Tibial artery (tissue), 4 donors: ENCODE measurements at regions not wholly inside any gene's neighbourhood (a gene's known extent, or its start where the extent isn't known, plus 50 kb on each side); places are given as distances from the start of the nearest gene placed in this dataset.

ENCODE experiments used
- DNase-seq, 2 donors: peaks; one replicate each; pipeline ENCODE4 v3.0.0-alpha.2; 2019
- H3K27ac ChIP-seq, 2 donors: fragments of 200-600 bp; sonication (generic) in 1 of 2; 1 replicate in 1 of 2; 2 replicates in 1 of 2; pipeline ENCODE4 v1.5.1; 2018 to 2019; ENCODE audit warnings: mild to moderate bottlenecking in 1 of 2
- H3K27me3 ChIP-seq, 2 donors: fragments of 200-600 bp; sonication (generic) in 1 of 2; one replicate each; pipeline versions ENCODE4 v1.5.1 to v1.6.0; 2016 to 2019
- H3K36me3 ChIP-seq, 3 donors: fragments of 200-600 bp; sonication (generic) in 2 of 3; one replicate each; pipeline ENCODE4 v1.5.1; 2016 to 2019; ENCODE audit warnings: mild to moderate bottlenecking in 2 of 3
- H3K4me1 ChIP-seq, 4 donors: fragments of 200-600 bp; sonication (generic) in 2 of 4; 1 replicate in 3 of 4; 2 replicates in 1 of 4; pipeline ENCODE4 v1.5.1; 2016 to 2019
- H3K4me3 ChIP-seq, 2 donors: fragments of 200-600 bp; sonication (generic) in 1 of 2; 1 replicate in 1 of 2; 2 replicates in 1 of 2; pipeline ENCODE4 v1.5.1; 2018 to 2019; ENCODE audit warnings: mild to moderate bottlenecking in 2 of 2
- H3K9me3 ChIP-seq, 3 donors: fragments of 200-600 bp; sonication (generic) in 1 of 3; one replicate each; pipeline ENCODE4 v1.5.1; 2016 to 2019
- CTCF ChIP-seq, 2 experiments: fragments of 200-600 bp in 1 of 2; fragments of 450-650 bp in 1 of 2; IDR thresholded peaks; one replicate each; pipeline ENCODE4 v1.5.1; 2017 to 2019; ENCODE audit warnings: antibody characterized with exemption in 2 of 2, mild to moderate bottlenecking in 1 of 2, moderate library complexity in 1 of 2
- intact Hi-C: fragments of 100-400 bp; cut with DNase I; formaldehyde crosslinking; loops from one replicate; pipeline ENCODE4 v1.15.0; 2023; ENCODE audit warnings: low total_unique reads

- Histone ChIP-seq H3K27me3 (no peaks in the 10 kb centered on the region), H3K9me3 (peaks cover 0 to 3% (median 0%) of the 10 kb centered on the region in 3 donors), H3K27ac (no peak overlapping the region), H3K4me1 (no peaks in the 10 kb centered on the region), H3K4me3 (no peak overlapping the region), H3K36me3 (no peaks in the 10 kb centered on the region)
- DNase-seq = no peak
- intact Hi-C loops = no loop called here
- no peak for TF ChIP-seq CTCF (IDR thresholded peaks at IDR 0.05)
These were observed 1714.4 kb upstream of the SEL1L start for GRCh38 chr14:83247924-83248639.

- Histone ChIP-seq H3K27me3 (no peaks in the 10 kb centered on the region), H3K4me1 (no peaks in the 10 kb centered on the region), H3K27ac (no peak overlapping the region), H3K4me3 (no peak overlapping the region), H3K36me3 (no peaks in the 10 kb centered on the region), H3K9me3 (no peaks in the 10 kb centered on the region)
- DNase-seq = no peak
- TF ChIP-seq CTCF (IDR thresholded peaks at IDR 0.05) = no peak
- intact Hi-C loops = no loop called here
These were observed 1717.7 kb upstream of the SEL1L start for GRCh38 chr14:83251402-83251801.

GRCh38 chr14:83253870-83254269, 1720.2 kb upstream of the SEL1L start:
- no peak overlapping the region for H3K4me3 ChIP-seq
- intact Hi-C loops = no loop called here
- no peaks in the 10 kb centered on the region for H3K36me3 ChIP-seq
- TF ChIP-seq CTCF (IDR thresholded peaks at IDR 0.05) = no peak
- no peaks in the 10 kb centered on the region for H3K27me3 ChIP-seq
- no peaks in the 10 kb centered on the region for H3K4me1 ChIP-seq
- H3K9me3 ChIP-seq = no peaks in the 10 kb centered on the region
- no peak overlapping the region for H3K27ac ChIP-seq
- no peak for DNase-seq

GRCh38 chr14:83255015-83255726, 1721.5 kb upstream of the SEL1L start:
- no peak for DNase-seq
- Histone ChIP-seq H3K9me3 (no peaks in the 10 kb centered on the region), H3K36me3 (no peaks in the 10 kb centered on the region), H3K27me3 (no peaks in the 10 kb centered on the region), H3K4me1 (no peaks in the 10 kb centered on the region), H3K4me3 (no peak overlapping the region), H3K27ac (no peak overlapping the region)
- intact Hi-C loops = no loop called here
- TF ChIP-seq CTCF (IDR thresholded peaks at IDR 0.05) = no peak

GRCh38 chr14:83255727-83256090, 1722.1 kb upstream of the SEL1L start:
- Histone ChIP-seq H3K27me3 (no peaks in the 10 kb centered on the region), H3K9me3 (no peaks in the 10 kb centered on the region), H3K4me1 (no peaks in the 10 kb centered on the region), H3K36me3 (no peaks in the 10 kb centered on the region), H3K27ac (no peak overlapping the region), H3K4me3 (no peak overlapping the region)
- DNase-seq = no peak
- TF ChIP-seq CTCF (IDR thresholded peaks at IDR 0.05) = no peak
- intact Hi-C loops = no loop called here
